GM18909 (cell line): ENCODE measurements at regions not wholly inside any gene's neighbourhood (a gene's known extent, or its start where the extent isn't known, plus 50 kb on each side); places are given as distances from the start of the nearest gene placed in this dataset.
"Not testable (repeated sequence)": the region's sequence is repeated elsewhere in the genome, so short reads cannot be mapped to it uniquely, and the experiment has no call there.

ENCODE experiments used
- ATAC-seq: cut with Tn5 transposase; IDR thresholded peaks from one replicate; pipeline ENCODE4 v1.9.1; 2021; ENCODE audit warnings: mild to moderate bottlenecking; ENCODE audit not compliant: unreplicated experiment, poor library complexity

- no peak for ATAC-seq
Observed at GRCh38 chr10:53447576-53447975, 675.0 kb upstream of the MBL2 start.

- ATAC-seq = no peak
Observed at GRCh38 chr10:53441843-53442242, 669.3 kb upstream of the MBL2 start.

- no peak for ATAC-seq
Observed at GRCh38 chr10:53440601-53441000, 668.0 kb upstream of the MBL2 start.

GRCh38 chr10:53439075-53439474, 666.5 kb upstream of the MBL2 start:
- ATAC-seq = not testable (repeated sequence)

GRCh38 chr10:53434413-53434812, 661.8 kb upstream of the MBL2 start:
- ATAC-seq = no peak

- ATAC-seq = no peak
Observed at GRCh38 chr10:53432035-53432434, 659.5 kb upstream of the MBL2 start.

- no peak for ATAC-seq
Observed at GRCh38 chr10:53430974-53431373, 658.4 kb upstream of the MBL2 start.

GRCh38 chr10:53430127-53430891, 657.7 kb upstream of the MBL2 start:
- ATAC-seq = no peak

GRCh38 chr10:53422223-53422888, 649.8 kb upstream of the MBL2 start:
- no peak for ATAC-seq

- ATAC-seq = no peak
Observed at GRCh38 chr10:53412651-53413050, 640.1 kb upstream of the MBL2 start.

- ATAC-seq = no peak
Observed at GRCh38 chr10:53406532-53406931, 633.9 kb upstream of the MBL2 start.

GRCh38 chr10:53403688-53404087, 631.1 kb upstream of the MBL2 start:
- ATAC-seq = no peak

- ATAC-seq = no peak
Observed at GRCh38 chr10:53402594-53402993, 630.0 kb upstream of the MBL2 start.

- ATAC-seq = no peak
Observed at GRCh38 chr10:53401536-53401935, 629.0 kb upstream of the MBL2 start.

- ATAC-seq = no peak
Observed at GRCh38 chr10:53396876-53397275, 624.3 kb upstream of the MBL2 start.

GRCh38 chr10:53395449-53395848, 622.9 kb upstream of the MBL2 start:
- no peak for ATAC-seq

- no peak for ATAC-seq
Observed at GRCh38 chr10:53387562-53387961, 615.0 kb upstream of the MBL2 start.

- no peak for ATAC-seq
Observed at GRCh38 chr10:53382543-53382942, 610.0 kb upstream of the MBL2 start.

- no peak for ATAC-seq
Observed at GRCh38 chr10:53379956-53380355, 607.4 kb upstream of the MBL2 start.

- no peak for ATAC-seq
Observed at GRCh38 chr10:53370347-53370746, 597.8 kb upstream of the MBL2 start.

- ATAC-seq = no peak
Observed at GRCh38 chr10:53361936-53362335, 589.4 kb upstream of the MBL2 start.

GRCh38 chr10:53361281-53361680, 588.7 kb upstream of the MBL2 start:
- no peak for ATAC-seq
